ENCODE measurements at regions not wholly inside any gene's neighbourhood (a gene's known extent, or its start where the extent isn't known, plus 50 kb on each side); places are given as distances from the start of the nearest gene placed in this dataset.

DNA sequence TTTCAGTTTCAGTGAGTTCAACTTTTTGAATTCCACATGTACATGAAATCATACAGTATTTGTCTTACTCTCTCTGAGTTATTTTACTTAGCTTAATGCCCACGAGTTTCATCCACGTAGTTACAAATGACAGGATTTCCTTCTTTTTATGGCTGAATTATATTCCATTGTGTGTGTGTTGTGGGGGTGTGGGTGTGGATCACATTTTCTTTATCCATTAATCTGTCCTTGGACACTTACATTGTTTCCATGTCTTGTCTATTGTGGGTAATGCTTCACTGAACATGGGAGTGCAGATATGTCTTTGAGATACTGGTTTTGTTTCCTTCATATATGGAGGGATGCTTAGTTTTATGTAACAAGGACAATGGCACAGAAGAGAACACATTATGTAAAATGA is 63.5 kb upstream of the TMTC1 start:
- TF ChIP-seq EHMT2 (IDR thresholded peaks at IDR 0.05; ENCODE audit: low read depth) = no peak
- TF ChIP-seq CTCF (IDR thresholded peaks at IDR 0.05) = no peak
- TF ChIP-seq EP300 (IDR thresholded peaks at IDR 0.05) = no peak
- TF ChIP-seq CEBPB (IDR thresholded peaks at IDR 0.05) = no peak
- TF ChIP-seq TP53 (CRISPR knock-in tag; IDR thresholded peaks at IDR 0.05) = no peak
- no peak for TF ChIP-seq KDM1A (IDR thresholded peaks at IDR 0.05; ENCODE audit: low read depth)
- TF ChIP-seq, protein P1, sequence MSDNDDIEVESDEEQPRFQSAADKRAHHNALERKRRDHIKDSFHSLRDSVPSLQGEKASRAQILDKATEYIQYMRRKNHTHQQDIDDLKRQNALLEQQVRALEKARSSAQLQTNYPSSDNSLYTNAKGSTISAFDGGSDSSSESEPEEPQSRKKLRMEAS (IDR thresholded peaks at IDR 0.05) = no peak
- TF ChIP-seq, protein P2, sequence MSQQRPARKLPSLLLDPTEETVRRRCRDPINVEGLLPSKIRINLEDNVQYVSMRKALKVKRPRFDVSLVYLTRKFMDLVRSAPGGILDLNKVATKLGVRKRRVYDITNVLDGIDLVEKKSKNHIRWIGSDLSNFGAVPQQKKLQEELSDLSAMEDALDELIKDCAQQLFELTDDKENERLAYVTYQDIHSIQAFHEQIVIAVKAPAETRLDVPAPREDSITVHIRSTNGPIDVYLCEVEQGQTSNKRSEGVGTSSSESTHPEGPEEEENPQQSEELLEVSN (IDR thresholded peaks at IDR 0.05; ENCODE audit: borderline replicate concordance, low read depth) = no peak

All from A549 (cell line).